ENCODE measurements at regions not wholly inside any gene's neighbourhood (a gene's known extent, or its start where the extent isn't known, plus 50 kb on each side); places are given as distances from the start of the nearest gene placed in this dataset.

DNA sequence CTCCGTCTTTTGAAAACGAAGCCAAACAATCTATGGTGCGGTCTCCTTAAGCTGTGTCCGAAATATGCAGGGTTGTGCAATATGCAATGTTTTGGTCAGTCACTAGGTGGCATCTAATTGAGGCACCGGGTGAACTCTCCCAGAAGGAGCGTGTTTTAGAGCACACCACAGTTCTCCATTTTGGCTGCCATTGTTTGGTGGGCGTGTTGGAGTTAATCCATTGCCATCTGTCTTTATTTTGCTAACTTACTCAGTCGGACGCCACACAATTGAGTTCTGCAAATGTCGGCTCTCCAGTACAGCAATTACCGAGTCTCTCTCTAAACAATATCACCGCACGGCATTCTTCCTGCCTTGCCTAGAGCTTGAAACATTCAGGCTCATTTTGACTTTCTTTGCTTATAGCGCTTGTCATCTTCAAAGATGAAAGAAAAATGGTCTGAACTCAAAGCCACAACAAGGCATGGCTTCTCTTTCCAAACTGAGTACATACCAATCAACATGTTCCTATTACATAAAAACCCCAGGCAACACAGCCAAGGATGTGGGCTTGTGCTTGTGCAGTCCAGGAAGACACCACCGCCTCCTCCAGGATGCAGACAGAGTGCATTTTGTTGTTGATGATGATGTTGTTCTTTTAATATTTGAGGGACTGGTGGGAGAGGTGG is 182.0 kb upstream of the SERP2 start:
- peak; percentile 26 for DNase-seq

DNA sequence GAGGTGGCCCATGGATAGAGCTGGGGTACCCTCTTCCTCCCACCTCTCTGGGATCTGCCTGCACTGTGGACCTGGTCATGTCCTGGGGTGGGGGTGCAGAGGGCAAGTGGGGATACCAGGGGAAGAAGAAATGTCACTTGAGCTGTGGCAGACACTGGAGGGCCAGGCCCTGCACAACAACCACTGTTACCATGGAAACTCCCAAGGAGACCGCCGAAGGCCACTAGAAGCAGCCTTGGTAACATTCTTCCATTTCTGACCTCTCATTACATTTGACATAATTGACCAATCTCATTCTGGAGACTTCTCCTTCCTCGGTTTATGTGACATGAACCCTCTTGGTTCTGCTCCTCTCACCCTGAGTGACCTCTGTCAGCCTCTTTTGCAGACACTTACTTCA is 179.9 kb upstream of the SERP2 start:
- DNase-seq: no peak

- DNase-seq: no peak
Measured at GRCh38 chr13:44195245-44195644, 178.4 kb upstream of the SERP2 start.

- DNase-seq: no peak
Measured at GRCh38 chr13:44196196-44196751, 177.3 kb upstream of the SERP2 start.

DNA sequence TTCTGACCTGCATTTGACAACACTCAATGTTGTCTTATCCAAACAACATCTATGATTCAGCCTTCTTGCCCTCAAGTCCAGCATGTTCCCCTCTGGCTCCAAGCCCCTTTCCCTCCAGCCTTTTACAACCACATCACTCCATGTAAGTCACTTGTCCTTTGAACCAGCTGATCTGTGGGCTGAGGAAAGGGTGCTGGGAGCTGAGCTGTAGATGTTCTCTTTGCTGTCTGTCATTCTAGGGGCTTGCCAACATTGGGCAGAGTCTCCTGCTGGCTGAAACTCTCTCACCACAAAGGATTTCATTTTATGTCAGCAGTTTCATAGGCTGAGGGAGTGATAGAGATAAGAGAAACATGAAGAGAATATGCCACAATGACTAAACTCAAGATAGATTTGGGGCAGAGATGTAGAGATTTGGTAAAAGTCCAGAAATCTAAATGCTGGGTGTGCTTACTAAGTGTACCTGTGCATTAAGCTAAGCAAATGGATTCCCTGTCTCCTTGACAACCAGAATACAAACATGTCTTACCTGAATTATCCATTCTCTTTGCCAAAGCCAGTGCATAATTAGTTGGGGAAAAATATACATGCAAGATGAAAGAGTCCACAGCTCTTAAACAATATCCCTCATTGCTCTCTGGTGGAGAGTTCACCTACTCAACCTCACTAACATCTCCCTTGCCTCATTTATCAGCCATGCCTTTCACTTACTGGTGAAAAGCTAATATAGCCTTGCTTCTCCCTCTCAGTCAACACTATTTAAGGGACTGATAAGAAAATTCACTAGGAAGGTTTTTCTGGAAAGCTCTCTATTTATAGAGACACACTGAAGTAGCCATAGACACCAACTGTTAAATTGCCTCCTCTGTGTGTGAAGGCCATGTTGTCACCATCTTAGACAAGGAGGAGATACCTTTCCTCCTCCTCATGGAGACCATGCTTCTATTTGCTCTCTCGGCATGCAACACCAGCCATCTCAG is 175.5 kb upstream of the SERP2 start:
- no peak for DNase-seq

- DNase-seq: no peak
Measured at GRCh38 chr13:44198826-44199225, 174.8 kb upstream of the SERP2 start.

- no peak for DNase-seq
Measured at GRCh38 chr13:44199627-44200207, 173.9 kb upstream of the SERP2 start.

- no peak for DNase-seq
Measured at GRCh38 chr13:44206434-44206833, 167.2 kb upstream of the SERP2 start.

DNA sequence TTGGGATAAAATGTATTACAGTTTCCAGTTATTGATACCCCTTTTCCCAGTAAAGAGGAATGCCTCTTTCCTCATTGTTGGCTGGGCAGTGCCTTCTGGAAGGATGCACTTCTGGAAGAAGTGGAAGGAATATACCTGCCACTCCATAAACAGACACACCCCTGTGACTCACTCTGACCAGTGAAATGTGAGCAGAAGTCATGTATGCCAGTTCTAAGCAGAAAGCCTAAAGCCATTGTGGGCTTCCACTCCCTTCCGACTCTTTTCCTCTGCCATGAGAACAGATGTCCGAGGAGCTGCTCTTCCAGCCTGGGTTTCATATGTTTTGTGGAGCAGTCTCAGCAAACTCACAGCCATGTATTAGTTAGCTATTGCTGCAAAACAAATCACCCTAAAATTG is 166.1 kb upstream of the SERP2 start:
- no peak for DNase-seq

DNA sequence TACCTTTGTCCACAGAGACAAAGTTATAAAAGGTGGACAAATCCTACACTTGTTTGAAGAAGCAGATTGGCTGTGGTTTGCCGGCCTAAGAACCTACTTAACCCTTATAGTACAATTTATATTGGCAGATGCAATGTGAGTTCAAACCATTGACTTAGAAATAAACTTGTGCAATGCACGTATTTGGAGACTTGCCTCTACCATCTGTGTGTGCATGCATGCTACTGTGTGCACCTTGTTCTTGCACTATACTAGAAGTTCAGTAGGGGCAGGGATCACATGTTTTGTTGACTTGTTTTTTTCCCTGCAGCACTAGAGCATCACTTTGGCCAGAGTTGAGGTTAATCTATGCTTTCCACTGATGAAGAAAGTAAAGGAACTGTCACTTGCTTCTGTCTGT is 163.1 kb upstream of the SERP2 start:
- DNase-seq: no peak

DNA sequence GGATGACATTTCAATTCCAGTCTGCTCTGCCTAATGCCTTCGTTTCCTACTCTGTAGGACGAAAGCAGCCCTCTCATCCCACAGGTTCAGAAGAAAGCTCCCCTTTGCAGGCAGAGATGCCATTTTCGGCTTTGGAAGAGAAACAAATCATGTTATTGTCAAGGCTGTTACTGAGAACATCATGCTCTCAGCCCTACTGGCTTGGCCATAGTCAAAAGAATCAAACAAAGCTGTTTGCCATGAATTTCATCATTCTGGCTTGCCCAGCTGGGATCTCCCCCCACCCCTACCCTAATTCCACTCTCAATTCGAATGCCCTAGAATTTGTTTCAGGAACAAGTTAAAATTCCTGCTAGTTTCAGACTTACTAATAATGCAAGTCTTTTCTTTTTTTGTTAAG is 162.3 kb upstream of the SERP2 start:
- DNase-seq: no peak

DNA sequence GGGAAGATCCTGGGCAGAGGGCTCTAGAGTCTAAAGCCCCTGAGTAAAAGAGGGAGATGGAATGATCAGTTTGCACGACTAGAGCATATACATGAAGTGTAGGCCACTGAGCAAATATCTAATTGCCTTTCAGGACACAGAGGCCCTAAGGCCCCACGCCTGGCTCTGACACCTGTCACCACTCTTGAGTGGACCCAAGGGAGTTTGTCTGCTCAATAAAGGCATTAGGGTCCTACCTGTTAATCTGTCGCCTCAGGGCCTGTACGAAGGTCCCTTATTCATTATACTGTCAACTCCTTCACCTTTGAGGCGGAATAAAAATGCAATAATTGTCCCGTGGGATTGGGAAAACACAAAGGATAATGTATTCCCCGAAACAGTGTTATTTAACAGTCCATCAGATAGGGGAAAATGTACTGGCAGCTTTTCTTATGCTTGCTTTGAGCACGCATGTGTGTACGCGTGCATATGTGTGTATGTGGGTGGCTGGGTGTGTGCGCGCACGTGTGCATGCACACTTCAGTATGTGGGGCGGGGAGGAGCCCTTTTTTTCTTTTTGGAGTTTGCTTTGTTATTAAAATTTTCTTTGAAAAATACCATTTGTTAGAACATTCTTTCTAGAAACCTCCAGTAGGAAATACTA is 161.8 kb upstream of the SERP2 start:
- no peak for DNase-seq

- no peak for DNase-seq
Measured at GRCh38 chr13:44212633-44213396, 160.8 kb upstream of the SERP2 start.

GRCh38 chr13:44218501-44219240 is 155.0 kb upstream of the SERP2 start:
- no peak for DNase-seq

DNA sequence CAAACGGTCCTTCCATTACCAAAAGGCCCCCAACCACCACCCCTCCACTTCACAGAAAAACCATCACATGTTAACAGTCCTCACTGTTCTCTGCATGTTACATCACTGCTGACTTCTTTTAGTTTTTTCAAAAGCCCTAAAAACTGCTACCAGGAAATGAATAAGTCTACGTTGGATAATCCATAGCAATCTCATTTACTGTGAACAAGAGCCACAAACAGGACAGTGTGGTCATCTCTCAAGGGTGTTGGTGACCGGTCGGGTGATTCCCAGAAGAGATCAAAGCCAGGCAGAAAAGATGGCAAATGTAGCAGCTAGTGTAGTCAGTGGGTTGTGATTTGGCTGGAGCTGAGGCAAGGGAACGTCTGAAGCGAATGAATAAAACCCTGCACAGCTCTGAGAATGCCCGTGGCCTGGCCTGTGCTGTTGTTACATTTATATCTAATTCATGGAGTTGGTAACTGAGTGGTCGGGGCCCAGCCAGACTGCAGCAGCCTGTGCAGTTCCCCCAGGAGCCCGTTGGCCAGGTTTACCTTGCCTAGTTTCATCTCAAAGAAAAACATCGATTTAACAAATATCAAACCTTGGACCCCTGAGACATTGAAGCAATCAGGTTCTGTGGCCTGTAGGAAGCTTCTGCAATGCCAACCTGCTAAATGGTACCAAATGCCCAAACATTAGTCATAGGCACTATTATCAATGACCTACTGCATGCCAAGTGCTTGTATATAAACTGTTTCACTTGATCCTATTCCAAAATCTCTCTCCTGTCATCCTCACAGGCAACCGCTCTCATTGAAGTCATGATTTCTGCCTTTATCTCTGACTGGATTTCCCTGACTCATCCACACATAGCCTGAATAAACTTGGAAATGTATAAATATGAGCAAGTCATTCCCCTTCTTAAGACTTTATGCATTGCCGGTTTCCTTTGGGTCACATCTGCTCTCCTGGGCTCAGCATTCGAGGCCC is 153.8 kb upstream of the SERP2 start:
- DNase-seq: no peak

DNA sequence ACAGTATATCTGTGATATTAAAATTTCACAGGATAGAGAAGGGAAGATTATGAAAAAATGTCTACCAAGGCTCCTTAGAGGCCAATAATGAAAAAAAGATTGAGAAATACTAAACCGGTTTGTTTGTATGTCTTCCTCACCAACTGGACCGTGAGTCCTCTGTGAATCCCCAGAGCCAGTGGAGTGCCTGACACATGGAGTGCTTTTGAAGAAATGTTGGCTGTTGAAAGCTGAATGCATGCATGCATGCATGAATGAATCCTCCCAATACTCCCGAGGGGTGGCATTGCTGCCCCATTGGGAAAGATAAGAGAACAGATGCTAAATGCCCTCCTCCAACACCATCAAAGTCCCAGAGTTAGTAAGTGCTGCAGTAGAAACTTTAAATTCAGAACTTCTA is 152.7 kb upstream of the SERP2 start:
- no peak for DNase-seq

DNA sequence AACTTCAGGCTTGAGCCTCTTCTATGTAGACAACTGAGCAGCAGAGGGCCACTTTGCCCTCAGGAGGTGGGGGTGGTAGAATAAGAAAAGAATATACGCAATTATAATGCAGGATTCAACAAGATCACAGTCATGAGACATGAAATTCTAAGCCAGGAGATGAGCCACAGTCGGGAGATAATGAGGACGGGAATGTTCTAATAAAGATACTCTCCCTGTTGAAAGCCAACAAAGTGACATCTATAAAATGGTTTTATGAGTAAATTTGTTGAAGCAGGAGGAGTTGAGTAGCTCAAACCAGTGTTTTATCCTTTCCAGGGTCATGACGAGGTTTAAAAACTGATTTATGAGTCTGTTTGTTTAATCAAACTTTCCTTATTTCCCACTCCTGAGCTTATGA is 152.0 kb upstream of the SERP2 start:
- DNase-seq: no peak

- DNase-seq: no peak
Measured at GRCh38 chr13:44223770-44224444, 149.7 kb upstream of the SERP2 start.

GRCh38 chr13:44224450-44225149 is 149.0 kb upstream of the SERP2 start:
- DNase-seq: no peak

All from CD4-positive, alpha-beta T cell treated with Interferon gamma for 1 hour (primary cell).